ENCODE measurements at regions not wholly inside any gene's neighbourhood (a gene's known extent, or its start where the extent isn't known, plus 50 kb on each side); places are given as distances from the start of the nearest gene placed in this dataset.

DNA sequence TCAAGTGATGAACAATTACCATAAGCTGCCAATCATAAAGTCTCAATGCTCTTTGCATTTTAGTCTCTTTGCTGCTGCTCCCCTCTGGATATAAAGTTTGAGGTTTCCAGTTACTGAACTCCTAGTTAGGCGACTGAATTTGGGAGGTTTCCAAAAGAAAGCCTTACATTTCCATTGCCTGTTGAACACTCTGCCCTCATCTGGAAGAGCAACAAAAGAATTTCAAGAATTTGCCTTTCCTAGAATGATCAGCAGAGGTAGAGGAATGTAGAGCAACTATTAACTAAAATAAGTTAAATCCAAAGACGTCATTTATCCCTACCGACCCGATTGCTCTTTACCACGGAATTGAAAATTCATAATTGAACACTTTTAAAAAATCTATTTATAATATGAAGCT lies 53.4 kb upstream of the PRICKLE2 start:
- H3K27ac Mint-ChIP-seq = no peak overlapping the region
- no peak overlapping the region for H3K4me3 Mint-ChIP-seq
- H3K4me1 Mint-ChIP-seq = peaks cover 24% of the 10 kb centered on the region
- peaks cover 13% of the 10 kb centered on the region for H3K9me3 Mint-ChIP-seq
- DNase-seq = no peak
- TF ChIP-seq, protein P1, sequence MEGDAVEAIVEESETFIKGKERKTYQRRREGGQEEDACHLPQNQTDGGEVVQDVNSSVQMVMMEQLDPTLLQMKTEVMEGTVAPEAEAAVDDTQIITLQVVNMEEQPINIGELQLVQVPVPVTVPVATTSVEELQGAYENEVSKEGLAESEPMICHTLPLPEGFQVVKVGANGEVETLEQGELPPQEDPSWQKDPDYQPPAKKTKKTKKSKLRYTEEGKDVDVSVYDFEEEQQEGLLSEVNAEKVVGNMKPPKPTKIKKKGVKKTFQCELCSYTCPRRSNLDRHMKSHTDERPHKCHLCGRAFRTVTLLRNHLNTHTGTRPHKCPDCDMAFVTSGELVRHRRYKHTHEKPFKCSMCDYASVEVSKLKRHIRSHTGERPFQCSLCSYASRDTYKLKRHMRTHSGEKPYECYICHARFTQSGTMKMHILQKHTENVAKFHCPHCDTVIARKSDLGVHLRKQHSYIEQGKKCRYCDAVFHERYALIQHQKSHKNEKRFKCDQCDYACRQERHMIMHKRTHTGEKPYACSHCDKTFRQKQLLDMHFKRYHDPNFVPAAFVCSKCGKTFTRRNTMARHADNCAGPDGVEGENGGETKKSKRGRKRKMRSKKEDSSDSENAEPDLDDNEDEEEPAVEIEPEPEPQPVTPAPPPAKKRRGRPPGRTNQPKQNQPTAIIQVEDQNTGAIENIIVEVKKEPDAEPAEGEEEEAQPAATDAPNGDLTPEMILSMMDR (IDR thresholded peaks at IDR 0.05) = no peak
- peaks cover 4% of the 10 kb centered on the region for H3K27me3 Mint-ChIP-seq (ENCODE audit: low read depth, poor library complexity)
- H3K36me3 Mint-ChIP-seq (ENCODE audit: low read depth) = no peaks in the 10 kb centered on the region

DNA sequence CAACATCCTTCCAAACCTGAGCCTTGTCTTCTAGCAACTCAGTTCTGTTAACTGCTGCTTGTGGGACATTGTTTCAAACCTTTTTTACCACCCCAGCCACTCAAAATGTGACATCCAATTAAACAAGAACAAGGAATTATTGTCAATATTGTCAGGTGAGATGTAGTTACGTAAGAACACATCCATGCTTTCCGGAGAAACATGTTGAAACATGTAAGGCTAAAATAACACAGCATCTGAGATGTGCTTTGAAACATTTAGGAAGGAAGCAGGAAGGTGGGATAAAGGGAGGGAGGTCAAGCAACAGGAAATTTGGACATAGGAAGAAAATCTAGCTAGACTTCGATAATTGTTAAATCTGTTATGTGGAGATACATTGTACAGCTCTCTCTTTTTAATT lies 50.9 kb upstream of the PRICKLE2 start:
- H3K4me3 Mint-ChIP-seq = no peak overlapping the region
- H3K36me3 Mint-ChIP-seq (ENCODE audit: low read depth) = no peaks in the 10 kb centered on the region
- peaks cover 4% of the 10 kb centered on the region for H3K27me3 Mint-ChIP-seq (ENCODE audit: low read depth, poor library complexity)
- peak overlapping the region; percentile 33 for H3K27ac Mint-ChIP-seq
- TF ChIP-seq, protein P1 (IDR thresholded peaks at IDR 0.05) = no peak
- DNase-seq = no peak
- peaks cover 35% of the 10 kb centered on the region for H3K4me1 Mint-ChIP-seq
- H3K9me3 Mint-ChIP-seq = peaks cover 15% of the 10 kb centered on the region
